HepG2 (cell line): ENCODE measurements at regions not wholly inside any gene's neighbourhood (a gene's known extent, or its start where the extent isn't known, plus 50 kb on each side); places are given as distances from the start of the nearest gene placed in this dataset.

Source experiments
- RNF2 ChIP-seq: fragments of 450-650 bp; conservative IDR thresholded peaks from 2 replicates; pipeline ENCODE4 v1.6.1; 2016; ENCODE audit warnings: low read depth
- ZNF430 ChIP-seq: sonication (generic); formaldehyde crosslinking; IDR thresholded peaks from 2 replicates; pipeline ENCODE4 v1.9.0; 2021; ENCODE audit warnings: mild to moderate bottlenecking, missing genetic modification reagents

GRCh38 chr2:133855526-133855925 lies 287.3 kb upstream of the NCKAP5 start:
- TF ChIP-seq RNF2 (no peak), ZNF430 (no peak)
